Neuron (in vitro differentiated cells): ENCODE measurements at regions not wholly inside any gene's neighbourhood (a gene's known extent, or its start where the extent isn't known, plus 50 kb on each side); places are given as distances from the start of the nearest gene placed in this dataset.

ENCODE experiments used
- H2AFZ ChIP-seq: one replicate; pipeline ENCODE4 v1.6.1; 2013; ENCODE audit warnings: low read depth, mild to moderate bottlenecking, inconsistent platforms, low read length, moderate library complexity
- H3K27me3 ChIP-seq: one replicate; pipeline ENCODE4 v1.6.1; 2013; ENCODE audit warnings: low read length; ENCODE audit not compliant: insufficient read depth
- H3K36me3 ChIP-seq: one replicate; pipeline ENCODE4 v1.6.1; 2013; ENCODE audit warnings: low read length; ENCODE audit not compliant: insufficient read depth
- H3K4me1 ChIP-seq: one replicate; pipeline ENCODE4 v1.6.1; 2013; ENCODE audit warnings: low read length; ENCODE audit not compliant: insufficient read depth
- H3K4me3 ChIP-seq: 2 replicates; pipeline ENCODE4 v1.5.1; 2013; ENCODE audit warnings: mild to moderate bottlenecking, low read length, moderate library complexity
- H3K9me3 ChIP-seq: one replicate; pipeline ENCODE4 v1.6.1; 2013; ENCODE audit warnings: low read length

- no peaks in the 10 kb centered on the region for H3K36me3 ChIP-seq
- H3K27me3 ChIP-seq: no peaks in the 10 kb centered on the region
- H3K4me1 ChIP-seq: no peaks in the 10 kb centered on the region
Observed at GRCh38 chr11:11016943-11017342, 159.1 kb upstream of the ZBED5 start.

GRCh38 chr11:11016068-11016467, 158.2 kb upstream of the ZBED5 start:
- H2AFZ ChIP-seq: no peak overlapping the region
- H3K9me3 ChIP-seq: no peaks in the 10 kb centered on the region
- no peaks in the 10 kb centered on the region for H3K36me3 ChIP-seq
- no peaks in the 10 kb centered on the region for H3K27me3 ChIP-seq
- H3K4me3 ChIP-seq: no peak overlapping the region
- H3K4me1 ChIP-seq: no peaks in the 10 kb centered on the region

More at GRCh38 chr11:11016943-11017342, 159.1 kb upstream of the ZBED5 start:
- H3K9me3 ChIP-seq: no peaks in the 10 kb centered on the region
- no peak overlapping the region for H3K4me3 ChIP-seq
- no peak overlapping the region for H2AFZ ChIP-seq

GRCh38 chr11:11011617-11012016, 153.8 kb upstream of the ZBED5 start:
- no peaks in the 10 kb centered on the region for H3K36me3 ChIP-seq
- H2AFZ ChIP-seq: no peak overlapping the region
- no peak overlapping the region for H3K4me3 ChIP-seq
- H3K9me3 ChIP-seq: no peaks in the 10 kb centered on the region
- peaks cover 6% of the 10 kb centered on the region for H3K27me3 ChIP-seq
- peaks cover 8% of the 10 kb centered on the region for H3K4me1 ChIP-seq

- Histone ChIP-seq H3K36me3 (no peaks in the 10 kb centered on the region), H3K9me3 (no peaks in the 10 kb centered on the region), H3K27me3 (peaks cover 6% of the 10 kb centered on the region), H2AFZ (no peak overlapping the region), H3K4me3 (no peak overlapping the region), H3K4me1 (peaks cover 8% of the 10 kb centered on the region)
Observed at GRCh38 chr11:11010624-11011127, 152.8 kb upstream of the ZBED5 start.

- peaks cover 6% of the 10 kb centered on the region for H3K27me3 ChIP-seq
- no peaks in the 10 kb centered on the region for H3K9me3 ChIP-seq
- H2AFZ ChIP-seq: no peak overlapping the region
- H3K4me1 ChIP-seq: peaks cover 8% of the 10 kb centered on the region
- H3K36me3 ChIP-seq: no peaks in the 10 kb centered on the region
- H3K4me3 ChIP-seq: no peak overlapping the region
Observed at GRCh38 chr11:11009179-11009578, 151.3 kb upstream of the ZBED5 start.

- Histone ChIP-seq H3K4me1 (no peaks in the 10 kb centered on the region), H2AFZ (no peak overlapping the region), H3K4me3 (no peak overlapping the region), H3K9me3 (no peaks in the 10 kb centered on the region), H3K36me3 (no peaks in the 10 kb centered on the region), H3K27me3 (peaks cover 9% of the 10 kb centered on the region)
Observed at GRCh38 chr11:11004069-11004468, 146.2 kb upstream of the ZBED5 start.

- Histone ChIP-seq H3K4me1 (no peaks in the 10 kb centered on the region), H3K9me3 (no peaks in the 10 kb centered on the region), H3K4me3 (no peak overlapping the region), H2AFZ (no peak overlapping the region), H3K27me3 (peaks cover 8% of the 10 kb centered on the region), H3K36me3 (no peaks in the 10 kb centered on the region)
Observed at GRCh38 chr11:11003226-11003625, 145.4 kb upstream of the ZBED5 start.

- Histone ChIP-seq H3K4me1 (no peaks in the 10 kb centered on the region), H3K9me3 (no peaks in the 10 kb centered on the region), H2AFZ (no peak overlapping the region), H3K36me3 (no peaks in the 10 kb centered on the region), H3K27me3 (peaks cover 12% of the 10 kb centered on the region), H3K4me3 (no peak overlapping the region)
Observed at GRCh38 chr11:11000579-11001283, 142.9 kb upstream of the ZBED5 start.

GRCh38 chr11:10998674-10999073, 140.8 kb upstream of the ZBED5 start:
- H3K9me3 ChIP-seq: no peaks in the 10 kb centered on the region
- no peaks in the 10 kb centered on the region for H3K4me1 ChIP-seq
- H3K4me3 ChIP-seq: no peak overlapping the region
- H2AFZ ChIP-seq: no peak overlapping the region
- peaks cover 12% of the 10 kb centered on the region for H3K27me3 ChIP-seq
- no peaks in the 10 kb centered on the region for H3K36me3 ChIP-seq

GRCh38 chr11:10996678-10997077, 138.8 kb upstream of the ZBED5 start:
- Histone ChIP-seq H3K4me3 (no peak overlapping the region), H3K36me3 (no peaks in the 10 kb centered on the region), H3K9me3 (no peaks in the 10 kb centered on the region), H3K4me1 (no peaks in the 10 kb centered on the region), H2AFZ (no peak overlapping the region), H3K27me3 (peaks cover 9% of the 10 kb centered on the region)

- no peak overlapping the region for H3K4me3 ChIP-seq
- H3K9me3 ChIP-seq: no peaks in the 10 kb centered on the region
- no peaks in the 10 kb centered on the region for H3K4me1 ChIP-seq
- H3K27me3 ChIP-seq: peaks cover 11% of the 10 kb centered on the region
- no peak overlapping the region for H2AFZ ChIP-seq
- no peaks in the 10 kb centered on the region for H3K36me3 ChIP-seq
Observed at GRCh38 chr11:10993640-10994039, 135.8 kb upstream of the ZBED5 start.

GRCh38 chr11:10993186-10993585, 135.3 kb upstream of the ZBED5 start:
- Histone ChIP-seq H2AFZ (no peak overlapping the region), H3K4me3 (no peak overlapping the region), H3K27me3 (peaks cover 7% of the 10 kb centered on the region), H3K36me3 (no peaks in the 10 kb centered on the region), H3K4me1 (no peaks in the 10 kb centered on the region), H3K9me3 (no peaks in the 10 kb centered on the region)

- Histone ChIP-seq H3K4me1 (no peaks in the 10 kb centered on the region), H2AFZ (no peak overlapping the region), H3K9me3 (no peaks in the 10 kb centered on the region), H3K27me3 (peaks cover 3% of the 10 kb centered on the region), H3K4me3 (no peak overlapping the region), H3K36me3 (no peaks in the 10 kb centered on the region)
Observed at GRCh38 chr11:10991393-10991792, 133.5 kb upstream of the ZBED5 start.
